Tibial nerve (tissue), 4 donors: ENCODE measurements at regions not wholly inside any gene's neighbourhood (a gene's known extent, or its start where the extent isn't known, plus 50 kb on each side); places are given as distances from the start of the nearest gene placed in this dataset.
A peak's percentile ranks its signal among the peaks of the same experiment; 100 is the strongest.

Experiments
- DNase-seq, 2 donors: peaks; one replicate each; pipeline ENCODE4 v3.0.0-alpha.2; 2019; ENCODE audit warnings: low spot score in 2 of 2
- H3K27ac ChIP-seq, 4 donors: fragments of 200-600 bp; sonication (generic) in 3 of 4; one replicate each; pipeline ENCODE4 v1.5.1; 2017 to 2019; ENCODE audit warnings: mild to moderate bottlenecking in 1 of 4
- H3K27me3 ChIP-seq, 2 donors: fragments of 200-600 bp; sonication (generic) in 1 of 2; one replicate each; pipeline versions ENCODE4 v1.5.1 to v1.6.0; 2017 to 2019
- H3K36me3 ChIP-seq, 3 donors: fragments of 200-600 bp; sonication (generic); one replicate each; pipeline ENCODE4 v1.5.1; 2018 to 2019
- H3K4me1 ChIP-seq, 4 donors: fragments of 200-600 bp; sonication (generic) in 3 of 4; one replicate each; pipeline ENCODE4 v1.5.1; 2017 to 2019
- H3K4me3 ChIP-seq, 4 donors: fragments of 200-600 bp; sonication (generic) in 3 of 4; one replicate each; pipeline ENCODE4 v1.5.1; 2017 to 2019; ENCODE audit warnings: mild to moderate bottlenecking in 1 of 4, moderate library complexity in 1 of 4
- H3K9me3 ChIP-seq, 4 donors: fragments of 200-600 bp; sonication (generic) in 3 of 4; one replicate each; pipeline ENCODE4 v1.5.1; 2017 to 2019
- EP300 ChIP-seq, 2 donors: sonication (generic); formaldehyde crosslinking; IDR thresholded peaks; one replicate each; pipeline ENCODE4 v1.6.1; 2017; ENCODE audit warnings: antibody characterized with exemption in 2 of 2, mild to moderate bottlenecking in 1 of 2
- POLR2A ChIP-seq, 2 donors: fragments of 450-650 bp; IDR thresholded peaks; one replicate each; pipeline ENCODE4 v1.6.1; 2017; ENCODE audit warnings: antibody characterized with exemption in 2 of 2, mild to moderate bottlenecking in 2 of 2, moderate library complexity in 2 of 2
- WGBS, 2 donors: methylation state at CpG; one replicate each; pipeline ENCODE4 v1.1.5; 2018; 5-methylcytosine and 5-hydroxymethylcytosine counted together
- TF ChIP-seq, protein P1 (sequence below), 5 experiments: fragments of 200-600 bp in 3 of 5; fragments of 450-650 bp in 2 of 5; sonication (generic) in 3 of 5; IDR thresholded peaks; one replicate each; pipeline ENCODE4 v1.5.1; 2016 to 2019; ENCODE audit warnings: antibody characterized with exemption in 5 of 5, mild to moderate bottlenecking in 3 of 5, moderate library complexity in 2 of 5

DNA sequence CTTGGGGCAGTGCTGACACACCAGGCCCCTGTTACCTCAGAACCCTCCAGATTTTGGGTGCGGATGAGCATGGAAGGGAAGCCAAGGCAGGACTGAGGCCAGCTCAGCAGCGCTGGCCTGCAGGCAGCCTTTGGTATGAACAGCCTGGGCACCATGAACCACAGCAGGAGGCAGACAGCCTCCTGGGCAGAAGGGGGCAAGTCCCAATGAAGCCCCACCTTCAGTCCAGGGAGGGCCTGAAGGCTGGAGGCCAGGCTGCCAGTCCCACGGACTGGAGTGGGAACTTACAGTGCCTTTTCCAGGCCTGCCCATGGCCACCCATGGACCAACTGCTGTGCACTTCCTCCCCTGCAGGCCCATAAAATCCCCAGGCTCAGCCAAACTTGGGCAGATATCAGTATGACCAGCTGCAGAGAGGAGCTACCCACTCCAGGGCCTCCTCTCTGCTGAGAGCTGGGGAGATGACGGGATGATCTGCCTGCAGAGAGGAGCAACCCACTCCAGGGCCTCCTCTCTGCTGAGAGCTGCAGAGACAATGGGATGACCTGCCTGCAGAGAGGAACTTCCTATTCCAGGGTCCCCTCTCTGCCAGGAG is 74.7 kb downstream of the NEURL3 start:
- Histone ChIP-seq H3K36me3 (no peaks in the 10 kb centered on the region), H3K27me3 (no peaks in the 10 kb centered on the region), H3K9me3 (peaks cover 0 to 9% (median 0%) of the 10 kb centered on the region in 4 donors), H3K27ac (no peak overlapping the region), H3K4me1 (no peaks in the 10 kb centered on the region), H3K4me3 (no peak overlapping the region)
- no peak for TF ChIP-seq EP300 (IDR thresholded peaks at IDR 0.05)
- TF ChIP-seq POLR2A (IDR thresholded peaks at IDR 0.05), result no peak
- TF ChIP-seq, protein P1, sequence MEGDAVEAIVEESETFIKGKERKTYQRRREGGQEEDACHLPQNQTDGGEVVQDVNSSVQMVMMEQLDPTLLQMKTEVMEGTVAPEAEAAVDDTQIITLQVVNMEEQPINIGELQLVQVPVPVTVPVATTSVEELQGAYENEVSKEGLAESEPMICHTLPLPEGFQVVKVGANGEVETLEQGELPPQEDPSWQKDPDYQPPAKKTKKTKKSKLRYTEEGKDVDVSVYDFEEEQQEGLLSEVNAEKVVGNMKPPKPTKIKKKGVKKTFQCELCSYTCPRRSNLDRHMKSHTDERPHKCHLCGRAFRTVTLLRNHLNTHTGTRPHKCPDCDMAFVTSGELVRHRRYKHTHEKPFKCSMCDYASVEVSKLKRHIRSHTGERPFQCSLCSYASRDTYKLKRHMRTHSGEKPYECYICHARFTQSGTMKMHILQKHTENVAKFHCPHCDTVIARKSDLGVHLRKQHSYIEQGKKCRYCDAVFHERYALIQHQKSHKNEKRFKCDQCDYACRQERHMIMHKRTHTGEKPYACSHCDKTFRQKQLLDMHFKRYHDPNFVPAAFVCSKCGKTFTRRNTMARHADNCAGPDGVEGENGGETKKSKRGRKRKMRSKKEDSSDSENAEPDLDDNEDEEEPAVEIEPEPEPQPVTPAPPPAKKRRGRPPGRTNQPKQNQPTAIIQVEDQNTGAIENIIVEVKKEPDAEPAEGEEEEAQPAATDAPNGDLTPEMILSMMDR (IDR thresholded peaks at IDR 0.05), result no peak
- DNase-seq, result no peak
- 95 to 96% methylated on average over 3 to 4 of the region's 4 CpGs for WGBS, 2 donors

GRCh38 chr2:96427917-96428316 is 77.2 kb downstream of the NEURL3 start:
- TF ChIP-seq POLR2A (IDR thresholded peaks at IDR 0.05) (no peak), EP300 (IDR thresholded peaks at IDR 0.05) (no peak)
- TF ChIP-seq, protein P1 (IDR thresholded peaks at IDR 0.05), result no peak
- H3K27ac ChIP-seq, result peak overlapping the region in 1 of 4 donors; percentile 0
- H3K9me3 ChIP-seq, result peaks cover 0 to 7% (median 0%) of the 10 kb centered on the region in 4 donors
- H3K4me3 ChIP-seq, result no peak overlapping the region
- no peaks in the 10 kb centered on the region for H3K36me3 ChIP-seq
- no peaks in the 10 kb centered on the region for H3K27me3 ChIP-seq
- DNase-seq, result no peak
- 27 to 43% methylated on average over 1 of the region's 1 CpG for WGBS, 2 donors
- no peaks in the 10 kb centered on the region for H3K4me1 ChIP-seq

GRCh38 chr2:96427169-96427568 is 78.0 kb downstream of the NEURL3 start:
- Histone ChIP-seq H3K27ac (peak overlapping the region in 1 of 4 donors; percentile 0), H3K9me3 (peaks cover 0 to 7% (median 0%) of the 10 kb centered on the region in 4 donors), H3K27me3 (no peaks in the 10 kb centered on the region), H3K4me3 (no peak overlapping the region), H3K4me1 (no peaks in the 10 kb centered on the region), H3K36me3 (no peaks in the 10 kb centered on the region)
- 71 to 80% methylated on average over 4 of the region's 4 CpGs for WGBS, 2 donors
- DNase-seq, result no peak
- TF ChIP-seq, protein P1 (IDR thresholded peaks at IDR 0.05), result no peak
- TF ChIP-seq EP300 (IDR thresholded peaks at IDR 0.05) (no peak), POLR2A (IDR thresholded peaks at IDR 0.05) (no peak)

- no peaks in the 10 kb centered on the region for H3K9me3 ChIP-seq
- no peaks in the 10 kb centered on the region for H3K4me1 ChIP-seq
- TF ChIP-seq, protein P1 (IDR thresholded peaks at IDR 0.05), result no peak
- no peak for TF ChIP-seq POLR2A (IDR thresholded peaks at IDR 0.05)
- TF ChIP-seq EP300 (IDR thresholded peaks at IDR 0.05), result no peak
- no peak overlapping the region for H3K27ac ChIP-seq
- 49 to 56% methylated on average over 2 of the region's 2 CpGs for WGBS, 2 donors
- DNase-seq, result no peak
- H3K4me3 ChIP-seq, result no peak overlapping the region
- H3K27me3 ChIP-seq, result no peaks in the 10 kb centered on the region
- no peaks in the 10 kb centered on the region for H3K36me3 ChIP-seq
Observed at GRCh38 chr2:96423828-96424227, 81.3 kb downstream of the NEURL3 start.
